Pons (tissue), 1 donor: ENCODE measurements at regions not wholly inside any gene's neighbourhood (a gene's known extent, or its start where the extent isn't known, plus 50 kb on each side); places are given as distances from the start of the nearest gene placed in this dataset.
"Not testable (repeated sequence)": the region's sequence is repeated elsewhere in the genome, so short reads cannot be mapped to it uniquely, and the experiment has no call there.

Experiments
- DNase-seq: peaks from one replicate; pipeline ENCODE4 v3.0.0-alpha.2; 2016; ENCODE audit warnings: low spot score

DNA sequence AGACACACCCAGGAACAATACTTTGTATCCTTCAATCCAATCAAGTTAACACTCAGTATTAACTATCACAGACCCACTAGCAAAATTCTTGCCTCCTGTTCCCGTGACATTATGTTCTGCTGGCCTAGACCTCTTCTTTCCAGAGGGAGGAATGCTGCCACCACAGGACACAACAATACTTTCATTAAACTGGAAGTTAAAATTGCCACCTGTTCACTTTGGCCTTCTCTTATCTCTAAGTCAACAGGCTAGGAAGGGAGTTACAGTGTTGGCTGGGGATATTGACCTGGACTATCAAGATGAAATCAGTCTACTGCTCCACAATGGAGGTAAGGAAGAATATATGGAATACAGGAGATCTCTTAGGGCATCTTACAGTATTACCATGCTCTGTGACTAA lies 1000.4 kb upstream of the GBE1 start:
- no peak for DNase-seq

DNA sequence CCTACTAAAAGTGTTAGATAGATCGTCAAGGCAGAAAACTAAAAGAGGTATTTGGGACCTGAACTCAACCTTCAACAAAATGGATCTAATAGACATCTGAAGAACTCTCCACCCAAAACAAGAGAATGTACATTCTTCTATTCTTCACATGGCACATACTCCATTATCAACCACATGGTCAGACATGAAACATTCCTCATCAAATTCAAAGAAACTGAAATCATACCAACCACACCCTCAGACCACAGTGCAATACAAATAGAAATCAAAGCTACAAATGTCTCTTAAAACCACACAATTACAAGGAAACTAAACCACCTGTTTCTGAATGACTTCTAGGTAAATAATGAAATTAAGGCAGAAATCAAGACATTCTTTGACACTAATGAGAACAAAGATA lies 984.1 kb upstream of the GBE1 start:
- DNase-seq = no peak

DNA sequence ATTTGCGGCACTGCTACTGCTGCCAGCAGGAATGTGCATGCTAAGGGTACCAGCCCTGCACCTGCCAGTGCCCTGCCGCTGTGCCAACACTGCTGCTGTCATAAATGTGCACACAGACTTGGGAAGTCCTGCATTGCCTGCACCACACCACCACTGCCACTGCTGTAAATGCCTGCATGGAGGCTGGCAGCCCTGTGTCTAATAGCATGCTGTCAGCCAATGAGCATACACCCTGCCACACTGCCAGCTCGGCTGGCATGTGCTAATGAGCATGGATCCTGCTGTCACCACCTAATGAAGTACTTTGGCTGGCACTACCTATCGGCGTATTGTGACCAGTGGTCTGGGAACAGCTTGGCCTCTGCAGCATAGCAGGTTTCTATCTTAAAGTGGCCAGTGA lies 981.8 kb upstream of the GBE1 start:
- DNase-seq = no peak

DNA sequence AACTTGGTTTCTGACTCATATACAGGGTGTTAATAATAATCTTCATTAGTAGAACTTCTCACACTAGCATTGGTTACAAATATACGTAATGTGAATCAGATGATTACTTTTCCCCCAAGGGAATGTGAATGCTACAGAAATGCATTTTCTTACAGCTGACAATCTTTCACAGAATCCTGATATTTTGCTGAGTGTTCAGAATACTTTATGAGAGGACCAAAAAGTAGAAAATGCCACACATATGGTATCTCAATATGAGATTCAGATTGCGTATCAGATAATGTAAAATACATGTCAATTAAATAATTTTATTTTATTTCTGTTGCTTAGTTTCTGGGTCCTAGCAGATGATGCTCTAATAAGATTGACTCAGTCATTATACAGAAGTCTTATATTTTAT lies 979.9 kb upstream of the GBE1 start:
- no peak for DNase-seq

DNA sequence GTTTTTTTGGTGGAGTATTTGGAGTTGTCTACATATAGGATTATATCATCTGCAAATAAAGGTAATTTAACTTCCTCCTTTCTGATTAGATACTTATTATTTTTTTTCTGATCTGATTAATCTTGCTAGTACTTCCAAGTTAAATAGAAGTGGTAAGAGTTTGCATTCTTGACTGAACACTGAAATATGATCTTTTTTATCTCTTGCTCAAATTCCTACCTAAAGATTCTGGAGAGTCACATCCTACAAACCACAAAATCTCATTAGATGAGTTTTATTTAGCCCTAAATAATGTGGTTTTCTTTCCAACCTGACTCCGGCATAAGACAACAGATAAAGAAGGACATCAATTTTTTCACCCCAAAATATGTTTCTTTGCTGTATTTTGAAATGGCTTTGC lies 977.9 kb upstream of the GBE1 start:
- DNase-seq = no peak

DNA sequence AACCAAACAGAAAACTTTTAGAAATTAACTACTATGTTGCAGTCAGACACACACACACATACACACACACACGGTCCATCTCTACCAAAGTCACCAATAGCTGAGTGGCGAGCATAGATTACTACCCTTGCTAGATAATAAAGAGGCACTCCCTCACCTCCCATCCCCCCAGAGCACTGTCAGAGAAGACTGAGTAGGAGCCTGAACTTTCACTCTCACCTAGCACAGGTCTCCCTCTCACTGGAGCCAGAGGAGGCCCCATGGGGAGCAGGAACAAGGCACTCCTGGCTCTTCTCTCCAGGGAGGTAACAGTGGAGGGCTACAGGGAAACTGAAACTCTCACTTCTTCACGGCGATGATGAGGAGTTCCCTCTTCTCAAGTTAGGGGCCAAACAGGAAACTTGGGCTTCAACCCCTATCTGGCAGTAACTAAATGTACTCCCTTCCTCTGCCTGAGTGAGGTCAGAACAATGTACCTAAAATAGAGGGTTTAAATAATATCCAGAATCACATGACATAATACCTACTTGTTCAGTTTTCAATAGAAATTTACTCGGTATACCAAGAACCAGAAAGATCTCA lies 975.3 kb upstream of the GBE1 start:
- DNase-seq = peak; percentile 14

DNA sequence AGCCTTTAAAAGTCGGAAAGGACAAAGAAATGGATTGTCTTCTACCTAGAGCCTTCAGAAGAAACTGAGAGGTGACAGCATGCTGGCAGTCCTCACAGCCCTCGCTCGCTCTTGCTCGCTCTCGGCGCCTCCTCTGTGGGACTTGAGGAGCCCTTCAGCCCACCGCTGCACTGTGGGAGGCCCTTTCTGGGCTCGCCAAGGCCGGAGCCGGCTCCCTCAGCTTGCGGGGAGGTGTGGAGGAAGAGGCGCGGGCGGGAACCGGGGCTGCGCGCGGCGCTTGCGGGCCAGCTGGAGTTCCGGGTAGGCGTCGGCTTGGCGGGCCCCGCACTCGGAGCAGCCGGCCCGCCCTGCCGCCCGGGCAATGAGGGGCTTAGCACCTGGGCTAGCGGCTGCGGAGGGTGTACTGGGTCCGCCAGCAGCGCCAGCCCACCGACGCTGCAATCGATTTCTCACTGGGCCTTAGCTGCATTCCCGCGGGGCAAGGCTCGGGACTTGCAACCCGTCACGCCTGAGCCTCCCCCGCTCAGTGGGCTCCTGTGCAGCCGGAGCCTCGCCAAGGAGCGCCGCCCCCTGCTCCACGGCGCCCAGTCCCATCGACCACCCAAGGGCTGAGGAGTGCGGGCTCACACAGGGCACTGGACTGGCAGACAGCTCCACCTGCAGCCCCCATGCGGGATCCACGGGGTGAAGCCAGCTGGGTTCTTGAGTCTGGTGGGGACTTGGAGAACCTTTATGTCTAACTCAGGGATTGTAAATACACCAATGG lies 953.8 kb upstream of the GBE1 start:
- no peak for DNase-seq

DNA sequence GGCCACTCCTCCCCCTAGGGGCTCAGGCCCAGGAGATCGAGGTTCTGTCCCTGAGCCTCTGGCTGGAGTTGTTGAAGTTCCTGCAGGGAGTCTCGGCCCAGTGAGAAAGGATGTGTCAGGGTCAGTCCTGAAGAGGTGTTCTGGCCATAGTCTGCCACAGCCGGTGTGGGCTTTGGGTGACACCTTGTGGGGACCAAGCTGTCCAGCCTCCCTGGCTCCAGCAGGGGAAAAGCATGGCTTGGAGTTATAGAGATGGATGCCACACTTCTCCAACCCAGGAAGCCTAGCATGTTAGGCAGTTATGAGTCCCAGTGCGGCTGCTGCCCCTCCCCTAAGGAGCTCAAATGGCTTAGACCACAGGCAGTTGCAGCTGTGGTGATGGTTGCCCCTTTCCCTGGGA lies 945.6 kb upstream of the GBE1 start:
- DNase-seq = no peak

DNA sequence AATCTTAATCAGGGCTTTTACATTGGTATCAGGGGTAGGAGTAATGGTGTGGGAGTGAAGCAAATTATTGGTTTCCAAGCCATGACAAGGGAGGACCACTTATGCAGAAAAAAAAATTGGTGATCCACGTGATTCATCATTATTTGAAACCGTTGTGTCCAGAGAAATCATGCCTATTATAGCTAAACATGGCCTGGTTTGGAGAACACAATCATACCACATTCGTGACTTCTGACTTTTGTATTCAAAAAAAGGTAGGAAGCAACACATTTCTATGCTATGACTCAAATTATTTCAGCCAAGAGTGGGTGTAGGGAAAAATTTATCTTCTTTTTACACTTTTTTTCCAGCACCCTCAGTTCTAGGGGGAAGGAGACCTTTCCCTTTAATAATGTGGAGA lies 924.3 kb upstream of the GBE1 start:
- no peak for DNase-seq

DNA sequence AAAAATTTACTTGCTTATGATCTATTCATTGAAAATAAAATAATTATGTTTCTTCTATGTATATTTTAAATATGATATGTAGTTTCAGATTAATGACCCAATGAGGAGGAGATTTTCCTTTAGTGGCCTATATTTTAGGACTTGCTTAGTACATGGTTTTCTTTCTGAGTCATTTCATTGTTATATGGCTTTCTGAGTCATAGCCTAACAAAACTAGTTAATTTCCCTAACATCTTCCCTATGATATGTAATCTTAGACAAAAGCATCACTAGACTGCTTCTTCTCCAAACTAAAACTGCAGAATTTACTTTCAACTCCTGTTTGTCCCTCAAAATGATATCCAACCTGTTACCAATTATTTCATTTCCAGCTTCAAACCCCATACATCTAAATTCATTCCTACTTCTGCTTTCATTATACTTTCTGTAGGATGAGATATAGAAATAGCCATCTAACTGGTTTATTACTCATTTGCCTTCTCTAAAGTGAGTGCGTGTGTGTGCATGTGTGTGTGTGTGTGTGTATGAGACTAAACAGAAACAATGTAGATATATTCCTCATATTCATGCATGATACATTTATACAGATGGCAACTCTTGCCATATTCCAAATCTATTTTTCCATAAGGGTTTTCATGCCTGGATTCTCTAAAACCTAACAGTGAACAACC lies 915.0 kb upstream of the GBE1 start:
- no peak for DNase-seq

DNA sequence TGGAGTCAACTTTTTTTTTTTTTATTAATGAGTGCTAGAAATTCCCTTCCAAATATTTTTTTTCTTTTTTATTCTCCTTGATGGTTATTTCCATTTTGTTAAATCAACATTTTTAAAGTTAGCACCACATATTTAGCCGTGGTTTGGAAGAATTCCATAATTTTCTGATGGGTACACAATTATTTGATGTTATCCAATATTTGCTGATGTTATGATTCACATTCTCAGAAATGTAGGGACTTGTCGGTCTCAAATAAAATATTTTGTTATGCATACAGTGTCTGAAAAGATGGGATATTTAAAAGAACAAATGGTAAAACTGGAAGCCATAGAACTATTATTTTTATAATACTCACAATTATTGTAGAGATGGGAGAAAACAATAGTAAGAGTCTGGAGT lies 911.5 kb upstream of the GBE1 start:
- DNase-seq = no peak

DNA sequence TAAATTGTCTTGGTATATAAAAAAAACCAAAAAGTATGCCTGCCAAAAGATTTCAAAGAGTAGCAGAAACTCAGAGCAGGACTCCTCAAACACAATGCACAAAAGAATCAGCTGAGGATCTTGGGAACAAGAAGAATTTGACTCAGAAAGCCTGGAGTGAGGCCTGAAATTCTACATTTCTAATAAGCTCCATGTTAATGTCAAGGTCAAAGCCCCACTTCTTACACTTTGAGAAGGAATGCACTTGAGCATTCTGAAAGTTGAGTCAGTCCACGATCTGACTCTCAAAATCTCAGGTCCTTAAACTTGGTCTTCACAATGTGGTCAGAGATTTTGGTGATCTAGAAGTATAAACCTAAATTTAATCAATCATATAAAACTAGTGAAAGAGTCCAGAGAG lies 910.0 kb upstream of the GBE1 start:
- no peak for DNase-seq

DNA sequence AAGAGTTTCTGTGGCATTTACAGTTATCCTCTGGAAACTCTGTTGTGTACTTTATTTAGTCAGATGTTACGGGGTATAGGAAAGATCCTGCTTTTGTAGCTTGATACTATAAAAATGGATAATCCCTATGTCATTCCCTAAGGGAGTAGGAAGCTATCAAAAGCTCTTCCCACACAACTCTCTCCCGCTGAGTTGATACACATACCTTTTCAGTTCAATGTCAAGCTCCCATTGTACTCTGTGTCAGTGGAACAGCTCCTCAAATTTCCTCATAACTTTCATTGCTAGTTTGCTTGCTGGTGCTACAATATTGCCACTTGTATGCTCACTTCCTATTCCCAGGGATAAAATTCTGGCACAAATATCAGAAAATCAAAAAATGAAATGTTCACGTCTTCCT lies 893.3 kb upstream of the GBE1 start:
- no peak for DNase-seq

DNA sequence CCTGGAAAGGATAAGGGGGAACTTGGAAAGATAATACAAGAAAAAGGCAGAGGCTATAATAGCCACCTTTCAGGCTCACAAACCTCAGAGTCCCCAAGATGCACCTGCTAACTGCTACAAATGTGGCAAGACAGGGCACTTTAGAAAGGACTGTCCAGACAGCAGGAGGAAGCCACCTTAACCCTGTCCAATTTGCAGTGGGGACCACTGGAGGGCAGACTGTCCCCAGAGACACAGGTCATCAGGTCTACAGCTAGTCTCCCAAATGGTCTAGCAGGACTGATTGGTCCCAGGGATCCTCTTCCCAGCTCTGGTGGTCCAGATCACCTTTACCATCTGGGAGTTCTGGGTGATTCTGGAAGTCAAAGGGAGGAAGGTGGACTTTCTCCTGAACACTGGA lies 882.5 kb upstream of the GBE1 start:
- peak; percentile 22 for DNase-seq

DNA sequence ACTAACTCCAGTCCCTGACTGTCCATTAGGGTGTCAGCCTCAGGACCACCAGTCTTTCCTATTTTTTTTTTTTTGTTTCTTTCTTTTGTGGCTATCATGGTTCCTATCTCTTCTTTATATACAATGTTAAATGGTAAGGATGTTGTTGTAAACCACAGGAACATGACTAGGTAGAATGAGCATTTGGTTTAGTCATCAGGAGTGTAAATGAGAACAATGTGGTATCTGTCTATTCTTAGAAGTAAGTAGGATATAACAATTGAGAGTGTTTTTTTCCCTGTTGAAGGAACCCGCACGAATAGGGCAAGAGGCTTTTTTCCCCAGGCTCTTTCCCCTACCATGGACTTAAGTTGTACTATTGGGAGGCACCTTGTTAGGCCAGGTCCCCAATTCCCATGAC lies 880.3 kb upstream of the GBE1 start:
- DNase-seq = no peak

DNA sequence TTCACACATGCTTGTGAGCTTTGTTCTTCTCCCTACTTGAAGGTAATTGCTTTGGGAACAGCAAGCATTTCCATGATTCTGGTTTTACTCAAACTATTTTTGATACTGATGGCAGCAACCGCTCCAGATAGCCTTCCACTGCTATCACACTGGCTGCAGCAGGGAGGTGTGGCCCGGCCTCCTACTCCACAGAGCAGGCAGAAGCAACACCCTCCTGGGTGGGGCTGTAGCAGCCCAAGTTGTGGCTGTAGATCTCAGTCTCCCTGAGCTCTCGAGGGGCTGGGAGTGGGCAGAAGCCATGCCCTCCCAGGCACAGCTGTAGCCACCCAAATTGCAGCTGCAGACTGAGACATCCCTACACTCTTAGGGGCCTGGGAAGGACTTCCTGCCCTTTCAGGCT lies 878.8 kb upstream of the GBE1 start:
- DNase-seq = no peak

DNA sequence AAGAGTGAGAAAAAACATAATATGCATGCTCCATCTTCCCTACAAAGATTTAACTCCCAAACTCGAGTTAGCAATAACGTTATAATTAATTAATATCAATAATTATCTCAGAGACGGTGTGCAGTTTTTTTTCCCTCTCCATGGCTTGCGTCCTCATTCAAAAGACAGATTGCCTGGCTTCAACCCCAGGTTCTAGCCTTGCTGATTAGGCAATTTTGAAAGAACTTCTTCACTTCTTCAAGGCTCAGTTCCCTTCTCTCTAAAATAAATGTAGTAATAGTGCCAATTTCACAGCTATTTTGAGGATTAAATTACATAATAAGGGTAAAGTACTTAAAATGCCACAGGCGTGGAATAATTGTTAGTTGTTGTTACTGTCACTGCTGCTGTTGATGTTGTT lies 876.1 kb upstream of the GBE1 start:
- no peak for DNase-seq

DNA sequence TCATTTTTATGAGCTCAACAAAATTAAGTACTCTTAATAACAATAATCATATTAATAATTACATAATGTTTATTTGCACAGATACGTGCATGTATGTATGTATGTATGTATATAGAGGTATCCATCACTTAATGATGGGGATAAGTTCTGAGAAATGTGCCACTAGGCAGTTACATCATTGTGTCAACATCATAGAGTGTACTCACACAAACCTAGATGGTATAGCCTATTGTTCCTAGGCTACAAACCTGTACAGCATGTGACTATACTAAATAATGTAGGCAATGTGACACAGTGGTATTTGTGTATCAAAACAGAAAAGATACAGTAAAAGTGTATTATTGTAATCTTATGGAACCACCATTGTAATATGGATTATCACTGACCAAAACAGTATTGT lies 874.7 kb upstream of the GBE1 start:
- DNase-seq = no peak

DNA sequence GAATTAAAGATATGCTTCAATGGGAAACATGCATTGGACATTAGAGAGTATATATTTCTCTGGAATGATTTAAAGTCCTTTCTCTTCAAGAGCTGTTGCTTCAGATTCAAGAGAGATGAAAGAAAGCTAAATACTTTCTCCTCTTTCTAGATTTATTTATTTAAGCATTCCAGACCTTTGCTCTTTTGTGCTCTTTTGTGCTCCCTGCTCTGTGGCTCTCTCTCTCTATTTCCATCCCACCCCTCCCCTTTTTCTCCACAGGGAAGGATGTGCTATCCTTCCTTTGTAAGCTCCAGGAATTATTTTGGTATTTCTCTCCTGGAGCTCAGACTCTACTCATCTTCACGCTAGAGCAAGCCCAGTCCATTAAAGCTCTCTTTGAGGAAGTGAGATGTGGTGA lies 871.9 kb upstream of the GBE1 start:
- no peak for DNase-seq

DNA sequence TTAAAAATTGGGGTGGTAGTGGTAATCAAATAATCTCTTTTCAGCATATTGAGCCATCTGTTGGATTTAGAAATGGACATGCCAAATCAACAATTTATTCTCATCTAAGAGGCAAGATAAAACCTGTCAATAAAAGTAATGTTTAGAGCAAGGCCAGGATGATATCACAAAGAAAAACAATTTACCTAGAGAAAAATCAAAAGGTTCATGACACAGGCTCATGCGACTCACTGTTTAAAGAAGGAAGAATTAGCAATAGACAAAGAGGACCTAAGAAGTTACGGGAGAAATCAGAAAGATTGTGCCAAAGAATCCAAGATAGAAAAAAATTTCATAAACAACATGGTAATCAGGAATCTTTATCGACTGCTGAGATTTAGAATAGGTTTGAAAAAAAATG lies 868.5 kb upstream of the GBE1 start:
- DNase-seq = no peak

DNA sequence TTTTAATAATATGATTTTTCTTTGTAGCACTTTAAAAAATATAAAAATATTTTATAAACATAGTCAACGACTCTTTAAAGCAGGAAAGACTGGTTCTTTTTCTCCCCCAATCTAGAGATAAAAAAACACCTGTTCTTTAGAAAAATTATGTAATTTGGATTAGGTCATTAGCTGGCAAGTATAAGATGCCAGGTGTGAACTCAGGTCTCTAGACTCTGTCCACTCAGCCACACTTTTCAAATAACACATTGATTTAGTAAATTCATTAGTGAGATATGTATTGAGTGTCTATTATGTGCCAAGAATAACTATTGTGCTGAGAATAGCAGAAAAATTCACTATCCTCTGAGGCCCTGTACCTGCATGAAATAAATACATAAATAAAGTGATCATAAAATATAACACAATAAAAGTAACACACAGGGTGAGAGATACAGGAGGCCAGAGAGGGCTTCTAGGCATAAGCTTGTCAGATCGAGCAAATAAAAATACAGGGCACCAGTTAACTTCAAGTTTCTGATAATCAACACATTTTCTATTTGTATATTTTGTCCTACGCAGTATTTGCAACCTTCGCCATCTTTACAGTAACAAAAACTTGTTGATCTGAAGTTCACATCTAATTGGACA lies 867.1 kb upstream of the GBE1 start:
- DNase-seq = no peak

DNA sequence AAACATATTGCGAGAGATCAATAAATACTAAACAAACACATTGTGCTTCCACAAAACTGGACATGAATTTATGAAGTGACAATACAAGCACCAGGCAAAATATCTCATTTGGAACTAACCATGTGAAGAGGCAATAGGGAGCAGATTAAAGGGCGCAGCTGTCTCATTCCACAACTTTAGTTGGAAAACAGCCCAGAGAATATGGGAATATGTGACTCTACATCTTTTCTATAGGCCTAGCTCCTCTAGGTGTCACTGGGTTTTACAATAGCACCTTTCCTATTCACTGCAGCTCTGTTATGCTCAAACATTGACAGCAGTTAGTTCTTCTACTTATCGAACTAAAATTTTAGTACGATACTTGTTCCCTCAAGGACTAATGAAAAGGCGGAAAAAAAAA lies 866.3 kb upstream of the GBE1 start:
- DNase-seq = no peak

DNA sequence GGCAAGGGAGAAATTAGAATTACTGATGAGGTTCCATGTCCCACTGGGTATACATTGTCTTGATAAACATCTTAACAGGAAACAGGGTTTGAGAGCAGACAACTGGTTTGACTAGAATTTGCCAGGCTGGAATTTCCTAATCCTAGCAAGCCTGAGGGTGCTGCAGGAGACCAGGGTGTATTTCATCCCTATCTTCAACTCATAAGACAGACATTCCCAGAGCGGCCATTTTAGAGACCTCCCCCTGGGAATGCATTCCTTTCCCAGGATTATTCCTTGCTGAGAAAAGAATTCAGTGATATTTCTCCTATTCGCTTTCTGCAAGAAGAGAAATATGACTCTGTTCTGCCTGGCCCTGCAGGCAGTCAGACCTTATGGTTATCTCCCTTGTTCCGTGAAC lies 859.3 kb upstream of the GBE1 start:
- not testable (repeated sequence) for DNase-seq
